H9 (cell line): ENCODE measurements at regions not wholly inside any gene's neighbourhood (a gene's known extent, or its start where the extent isn't known, plus 50 kb on each side); places are given as distances from the start of the nearest gene placed in this dataset.

ENCODE experiments used
- DNase-seq: peaks from one replicate; pipeline ENCODE4 v3.0.0-alpha.2; 2017
- H2AFZ ChIP-seq: one replicate; pipeline ENCODE4 v1.6.1; 2013; ENCODE audit warnings: mild to moderate bottlenecking, low read length, control low read depth, moderate library complexity
- H2AK5ac ChIP-seq: 2 replicates; pipeline ENCODE4 v1.6.1; 2013; ENCODE audit warnings: low read length, control low read depth, mixed read lengths; ENCODE audit not compliant: insufficient read length
- H2BK120ac ChIP-seq: one replicate; pipeline ENCODE4 v1.6.1; 2013; ENCODE audit warnings: low read depth, mild to moderate bottlenecking, low read length, control low read depth, inconsistent platforms; ENCODE audit not compliant: poor library complexity, severe bottlenecking
- H2BK12ac ChIP-seq: 2 replicates; pipeline ENCODE4 v1.6.1; 2013; ENCODE audit warnings: low read length, control low read depth, mixed read lengths, low read depth; ENCODE audit not compliant: insufficient read length
- H2BK15ac ChIP-seq: 2 replicates; pipeline ENCODE4 v1.6.1; 2013; ENCODE audit warnings: low read depth, low read length, control low read depth
- H2BK20ac ChIP-seq: one replicate; pipeline ENCODE4 v1.6.1; 2013; ENCODE audit warnings: low read depth, mild to moderate bottlenecking, low read length, control low read depth, inconsistent platforms; ENCODE audit not compliant: poor library complexity, severe bottlenecking
- H2BK5ac ChIP-seq: 2 replicates; pipeline ENCODE4 v1.6.1; 2013; ENCODE audit warnings: low read length, control low read depth, mixed read lengths; ENCODE audit not compliant: insufficient read length
- H3K14ac ChIP-seq: 2 replicates; pipeline ENCODE4 v1.6.1; 2013; ENCODE audit warnings: low read length, control low read depth; ENCODE audit not compliant: insufficient read depth
- H3K18ac ChIP-seq: 2 replicates; pipeline ENCODE4 v1.6.1; 2013; ENCODE audit warnings: low read depth, mild to moderate bottlenecking, mixed read lengths, low read length, control low read depth; ENCODE audit not compliant: insufficient read length
- H3K23ac ChIP-seq: 2 replicates; pipeline ENCODE4 v1.6.1; 2013; ENCODE audit warnings: low read length, control low read depth, mixed read lengths, low read depth; ENCODE audit not compliant: insufficient read length
- H3K23me2 ChIP-seq: 2 replicates; pipeline ENCODE4 v1.6.1; 2013; ENCODE audit warnings: low read depth, mild to moderate bottlenecking, mixed read lengths, low read length, control low read depth; ENCODE audit not compliant: insufficient read length, poor library complexity, severe bottlenecking
- H3K27ac ChIP-seq: 2 replicates; pipeline ENCODE4 v1.5.1; 2013; ENCODE audit warnings: low read length, control low read depth, mixed read lengths, low read depth; ENCODE audit not compliant: insufficient read length
- H3K27me3 ChIP-seq: 2 replicates; pipeline ENCODE4 v1.6.1; 2013; ENCODE audit warnings: low read length, control low read depth, inconsistent platforms; ENCODE audit not compliant: insufficient read depth
- H3K4ac ChIP-seq: 2 replicates; pipeline ENCODE4 v1.6.1; 2013; ENCODE audit warnings: low read depth, mild to moderate bottlenecking, control low read depth, inconsistent platforms, low read length, moderate library complexity
- H3K4me1 ChIP-seq: 2 replicates; pipeline ENCODE4 v1.6.1; 2013; ENCODE audit warnings: low read length, control low read depth, inconsistent platforms; ENCODE audit not compliant: insufficient read depth
- H3K4me2 ChIP-seq: 2 replicates; pipeline ENCODE4 v1.6.1; 2013; ENCODE audit warnings: low read length, control low read depth, mixed read lengths; ENCODE audit not compliant: insufficient read length, insufficient read depth
- H3K56ac ChIP-seq: 2 replicates; pipeline ENCODE4 v1.6.1; 2013; ENCODE audit warnings: low read depth, mild to moderate bottlenecking, mixed read lengths, low read length, control low read depth; ENCODE audit not compliant: insufficient read length
- H3K79me1 ChIP-seq: 2 replicates; pipeline ENCODE4 v1.6.1; 2013; ENCODE audit warnings: low read depth, mild to moderate bottlenecking, moderate library complexity, low read length, control low read depth, inconsistent platforms; ENCODE audit not compliant: insufficient read depth, poor library complexity, severe bottlenecking
- H3K79me2 ChIP-seq: 2 replicates; pipeline ENCODE4 v1.6.1; 2013; ENCODE audit warnings: low read length, control low read depth, inconsistent platforms; ENCODE audit not compliant: insufficient read depth
- H3K9ac ChIP-seq: 2 replicates; pipeline ENCODE4 v1.6.1; 2013; ENCODE audit warnings: low read length, control low read depth, mixed read lengths; ENCODE audit not compliant: insufficient read length; ENCODE audit errors: extremely low read depth
- H3K9me3 ChIP-seq: one replicate; pipeline ENCODE4 v1.6.1; 2013; ENCODE audit warnings: low read depth, low read length, inconsistent platforms; ENCODE audit not compliant: control insufficient read depth
- H3T11ph ChIP-seq: one replicate; pipeline ENCODE4 v1.6.1; 2013; ENCODE audit warnings: mild to moderate bottlenecking, low read length, control low read depth, inconsistent platforms
- H4K20me1 ChIP-seq: one replicate; pipeline ENCODE4 v1.6.1; 2013; ENCODE audit not compliant: control insufficient read depth, insufficient read length, insufficient read depth
- H4K5ac ChIP-seq: 2 replicates; pipeline ENCODE4 v1.6.1; 2013; ENCODE audit warnings: low read depth, mild to moderate bottlenecking, mixed read lengths, low read length, control low read depth; ENCODE audit not compliant: insufficient read length
- H4K8ac ChIP-seq: replicated peaks from 2 replicates; pipeline ENCODE4 v1.6.1; 2013; ENCODE audit warnings: low read length, control low read depth, mixed read lengths, low read depth; ENCODE audit not compliant: insufficient read length
- H4K91ac ChIP-seq: 2 replicates; pipeline ENCODE4 v1.6.1; 2013; ENCODE audit warnings: low read depth, mild to moderate bottlenecking, moderate library complexity, mixed read lengths, low read length, control low read depth; ENCODE audit not compliant: insufficient read length
- H3K27ac Mint-ChIP-seq, 3 experiments: 2 replicates in 2 of 3; 3 replicates in 1 of 3; pipeline ENCODE4 v1.8.0; 2020 to 2021; ENCODE audit warnings: mixed read lengths in 3 of 3, mild to moderate bottlenecking in 1 of 3, moderate library complexity in 1 of 3
- H3K27me3 Mint-ChIP-seq: 2 replicates; pipeline ENCODE4 v1.8.0; 2021; ENCODE audit warnings: low read depth, mild to moderate bottlenecking, moderate library complexity, mixed read lengths
- H3K36me3 Mint-ChIP-seq, 3 experiments: 2 replicates in 2 of 3; 3 replicates in 1 of 3; pipeline ENCODE4 v1.8.0; 2020 to 2021; ENCODE audit warnings: low read depth in 3 of 3, mixed read lengths in 3 of 3; ENCODE audit not compliant: insufficient read depth in 1 of 3
- H3K4me1 Mint-ChIP-seq, 2 experiments: 2 replicates each; pipeline ENCODE4 v1.8.0; 2020; ENCODE audit warnings: mixed read lengths in 2 of 2
- H3K4me3 Mint-ChIP-seq, 2 experiments: 2 replicates in 1 of 2; 3 replicates in 1 of 2; pipeline ENCODE4 v1.8.0; 2020 to 2021; ENCODE audit warnings: mild to moderate bottlenecking in 2 of 2, mixed read lengths in 2 of 2, moderate library complexity in 1 of 2
- H3K9me3 Mint-ChIP-seq, 2 experiments: 2 replicates in 1 of 2; 3 replicates in 1 of 2; pipeline ENCODE4 v1.8.0; 2020; ENCODE audit warnings: mild to moderate bottlenecking in 2 of 2, mixed read lengths in 2 of 2, moderate library complexity in 1 of 2
- TF ChIP-seq, protein P1 (sequence below): fragments of 200-600 bp; sonication (generic); conservative IDR thresholded peaks from 3 replicates; pipeline ENCODE4 v1.8.0; 2021; ENCODE audit warnings: antibody characterized with exemption, mild to moderate bottlenecking

- Histone ChIP-seq H3K4ac (no peak overlapping the region), H2BK12ac (no peak overlapping the region), H2BK120ac (no peak overlapping the region), H3K56ac (no peak overlapping the region), H3K23ac (no peak overlapping the region), H3K9ac (no peak overlapping the region), H3K23me2 (no peaks in the 10 kb centered on the region), H4K91ac (no peak overlapping the region), H3K14ac (no peak overlapping the region), H3K9me3 (no peaks in the 10 kb centered on the region), H4K20me1 (no peaks in the 10 kb centered on the region), H3K4me2 (no peak overlapping the region), H3K79me1 (no peaks in the 10 kb centered on the region), H4K5ac (no peak overlapping the region), H3K4me1 (no peaks in the 10 kb centered on the region), H2AFZ (no peak overlapping the region), H2BK5ac (no peak overlapping the region), H4K8ac (no peak overlapping the region), H3K79me2 (no peaks in the 10 kb centered on the region), H3T11ph (no peak overlapping the region), H2BK20ac (no peak overlapping the region), H2BK15ac (no peak overlapping the region), H3K18ac (no peak overlapping the region), H3K27ac (no peak overlapping the region), H2AK5ac (no peak overlapping the region), H3K27me3 (no peaks in the 10 kb centered on the region)
- H3K4me3 Mint-ChIP-seq, result no peak overlapping the region
- H3K36me3 Mint-ChIP-seq, result no peaks in the 10 kb centered on the region
- peaks cover 12% of the 10 kb centered on the region for H3K27me3 Mint-ChIP-seq
- H3K9me3 Mint-ChIP-seq, result no peaks in the 10 kb centered on the region; a peak in 1 of 5 replicates
- TF ChIP-seq, protein P1, sequence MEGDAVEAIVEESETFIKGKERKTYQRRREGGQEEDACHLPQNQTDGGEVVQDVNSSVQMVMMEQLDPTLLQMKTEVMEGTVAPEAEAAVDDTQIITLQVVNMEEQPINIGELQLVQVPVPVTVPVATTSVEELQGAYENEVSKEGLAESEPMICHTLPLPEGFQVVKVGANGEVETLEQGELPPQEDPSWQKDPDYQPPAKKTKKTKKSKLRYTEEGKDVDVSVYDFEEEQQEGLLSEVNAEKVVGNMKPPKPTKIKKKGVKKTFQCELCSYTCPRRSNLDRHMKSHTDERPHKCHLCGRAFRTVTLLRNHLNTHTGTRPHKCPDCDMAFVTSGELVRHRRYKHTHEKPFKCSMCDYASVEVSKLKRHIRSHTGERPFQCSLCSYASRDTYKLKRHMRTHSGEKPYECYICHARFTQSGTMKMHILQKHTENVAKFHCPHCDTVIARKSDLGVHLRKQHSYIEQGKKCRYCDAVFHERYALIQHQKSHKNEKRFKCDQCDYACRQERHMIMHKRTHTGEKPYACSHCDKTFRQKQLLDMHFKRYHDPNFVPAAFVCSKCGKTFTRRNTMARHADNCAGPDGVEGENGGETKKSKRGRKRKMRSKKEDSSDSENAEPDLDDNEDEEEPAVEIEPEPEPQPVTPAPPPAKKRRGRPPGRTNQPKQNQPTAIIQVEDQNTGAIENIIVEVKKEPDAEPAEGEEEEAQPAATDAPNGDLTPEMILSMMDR, result no peak
- no peaks in the 10 kb centered on the region for H3K4me1 Mint-ChIP-seq
- DNase-seq, result no peak
- no peak overlapping the region; a peak in 1 of 7 replicates for H3K27ac Mint-ChIP-seq
Observed at GRCh38 chr4:108236264-108236663, 67.5 kb upstream of the LEF1 start.
